MM.1S (cell line): ENCODE measurements at regions not wholly inside any gene's neighbourhood (a gene's known extent, or its start where the extent isn't known, plus 50 kb on each side); places are given as distances from the start of the nearest gene placed in this dataset.

Experiments used
- EZH2 ChIP-seq: fragments of 300-600 bp; sonication (generic); optimal IDR thresholded peaks from 2 replicates; pipeline ENCODE3; 2017; ENCODE audit warnings: low read depth, mild to moderate bottlenecking, antibody characterized with exemption, low read length, mixed read lengths
- EZH2phosphoT487 ChIP-seq: fragments of 300-600 bp; sonication (generic); IDR thresholded peaks from 2 replicates; pipeline ENCODE4 v1.6.1; 2018; ENCODE audit warnings: antibody characterized with exemption, low read length

GRCh38 chr14:61939776-61940175 lies 177.6 kb downstream of the SNAPC1 start:
- TF ChIP-seq EZH2phosphoT487 = no peak
- no peak for TF ChIP-seq EZH2
